ENCODE measurements at regions not wholly inside any gene's neighbourhood (a gene's known extent, or its start where the extent isn't known, plus 50 kb on each side); places are given as distances from the start of the nearest gene placed in this dataset.

- Histone ChIP-seq H3K14ac (ENCODE audit: insufficient read depth, low read length) (no peak overlapping the region), H3K79me2 (ENCODE audit: insufficient read depth, low read length) (no peaks in the 10 kb centered on the region), H4K5ac (ENCODE audit: insufficient read length, low read depth, low read length) (no peak overlapping the region), H2BK120ac (ENCODE audit: low read depth, low read length, poor library complexity, severe bottlenecking) (no peak overlapping the region), H3K9me3 (ENCODE audit: control insufficient read depth, low read depth, low read length) (no peaks in the 10 kb centered on the region), H3K27me3 (ENCODE audit: insufficient read depth, low read length) (no peaks in the 10 kb centered on the region), H3K23ac (ENCODE audit: insufficient read length, low read depth, low read length) (no peak overlapping the region), H3K56ac (ENCODE audit: insufficient read length, low read depth, low read length) (no peak overlapping the region), H2AK5ac (ENCODE audit: insufficient read length, low read length) (no peak overlapping the region), H4K8ac (replicated peaks; ENCODE audit: insufficient read length, low read depth, low read length) (no peak overlapping the region), H3K4me2 (ENCODE audit: insufficient read depth, insufficient read length, low read length) (no peak overlapping the region), H3K9ac (ENCODE audit: extremely low read depth, insufficient read length, low read length) (no peak overlapping the region), H3K27ac (ENCODE audit: insufficient read length, low read depth, low read length) (no peak overlapping the region), H2BK12ac (ENCODE audit: insufficient read length, low read depth, low read length) (no peak overlapping the region), H3K18ac (ENCODE audit: insufficient read length, low read depth, low read length) (no peak overlapping the region), H3T11ph (ENCODE audit: low read length) (no peak overlapping the region), H4K91ac (ENCODE audit: insufficient read length, low read depth, low read length) (no peak overlapping the region), H2BK20ac (ENCODE audit: low read depth, low read length, poor library complexity, severe bottlenecking) (no peak overlapping the region), H3K4me1 (ENCODE audit: insufficient read depth, low read length) (no peaks in the 10 kb centered on the region), H2BK15ac (ENCODE audit: low read depth, low read length) (no peak overlapping the region), H2AFZ (ENCODE audit: low read length) (no peak overlapping the region), H2BK5ac (ENCODE audit: insufficient read length, low read length) (no peak overlapping the region), H3K4ac (ENCODE audit: low read depth, low read length) (no peak overlapping the region), H4K20me1 (ENCODE audit: control insufficient read depth, insufficient read depth, insufficient read length) (no peaks in the 10 kb centered on the region), H3K79me1 (ENCODE audit: insufficient read depth, low read depth, low read length, poor library complexity, severe bottlenecking) (no peaks in the 10 kb centered on the region), H3K23me2 (ENCODE audit: insufficient read length, low read depth, low read length, poor library complexity, severe bottlenecking) (no peaks in the 10 kb centered on the region)
- no CpG with 5 or more reads among the region's 3 CpGs for WGBS (ENCODE audit: extremely low coverage, insufficient read length, low lambda C conversion rate)
- Mint-ChIP-seq H3K9me3 (no peaks in the 10 kb centered on the region), H3K4me3 (no peak overlapping the region), H3K4me1 (no peaks in the 10 kb centered on the region), H3K27me3 (ENCODE audit: low read depth) (no peaks in the 10 kb centered on the region; the same call in 1 of the 2 replicates), H3K27ac (no peak overlapping the region), H3K36me3 (ENCODE audit: insufficient read depth in 1 of 3, low read depth in 3 of 3) (no peaks in the 10 kb centered on the region)
- no peak for DNase-seq
- TF ChIP-seq, protein P1, sequence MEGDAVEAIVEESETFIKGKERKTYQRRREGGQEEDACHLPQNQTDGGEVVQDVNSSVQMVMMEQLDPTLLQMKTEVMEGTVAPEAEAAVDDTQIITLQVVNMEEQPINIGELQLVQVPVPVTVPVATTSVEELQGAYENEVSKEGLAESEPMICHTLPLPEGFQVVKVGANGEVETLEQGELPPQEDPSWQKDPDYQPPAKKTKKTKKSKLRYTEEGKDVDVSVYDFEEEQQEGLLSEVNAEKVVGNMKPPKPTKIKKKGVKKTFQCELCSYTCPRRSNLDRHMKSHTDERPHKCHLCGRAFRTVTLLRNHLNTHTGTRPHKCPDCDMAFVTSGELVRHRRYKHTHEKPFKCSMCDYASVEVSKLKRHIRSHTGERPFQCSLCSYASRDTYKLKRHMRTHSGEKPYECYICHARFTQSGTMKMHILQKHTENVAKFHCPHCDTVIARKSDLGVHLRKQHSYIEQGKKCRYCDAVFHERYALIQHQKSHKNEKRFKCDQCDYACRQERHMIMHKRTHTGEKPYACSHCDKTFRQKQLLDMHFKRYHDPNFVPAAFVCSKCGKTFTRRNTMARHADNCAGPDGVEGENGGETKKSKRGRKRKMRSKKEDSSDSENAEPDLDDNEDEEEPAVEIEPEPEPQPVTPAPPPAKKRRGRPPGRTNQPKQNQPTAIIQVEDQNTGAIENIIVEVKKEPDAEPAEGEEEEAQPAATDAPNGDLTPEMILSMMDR (conservative IDR thresholded peaks at IDR 0.05), result no peak
Observed at GRCh38 chr5:143691287-143691944, 120.5 kb upstream of the HMHB1 start.

Data from H9 (cell line).